ENCODE measurements at regions not wholly inside any gene's neighbourhood (a gene's known extent, or its start where the extent isn't known, plus 50 kb on each side); places are given as distances from the start of the nearest gene placed in this dataset.
A peak's percentile ranks its signal among the peaks of the same experiment; 100 is the strongest.

- Histone ChIP-seq H3K4me3 (ENCODE audit: low read depth, low read length) (no peak overlapping the region), H3K27me3 (ENCODE audit: insufficient read depth, low read depth, severe bottlenecking) (no peaks in the 10 kb centered on the region), H3K27ac (no peak overlapping the region), H3K36me3 (peaks cover 75% of the 10 kb centered on the region), H3K9me3 (ENCODE audit: severe bottlenecking) (no peaks in the 10 kb centered on the region)
- no peak for DNase-seq
- TF ChIP-seq CTCF (IDR thresholded peaks at IDR 0.05; ENCODE audit: low read depth, low read length) = no peak
Observed at GRCh38 chr12:124442772-124443445, 124.5 kb downstream of the NCOR2 start.

GRCh38 chr12:124442281-124442680 lies 125.1 kb downstream of the NCOR2 start:
- Histone ChIP-seq H3K9me3 (ENCODE audit: severe bottlenecking) (no peaks in the 10 kb centered on the region), H3K36me3 (peaks cover 70% of the 10 kb centered on the region), H3K27me3 (ENCODE audit: insufficient read depth, low read depth, severe bottlenecking) (no peaks in the 10 kb centered on the region), H3K27ac (no peak overlapping the region), H3K4me3 (ENCODE audit: low read depth, low read length) (no peak overlapping the region)
- no peak for TF ChIP-seq CTCF (IDR thresholded peaks at IDR 0.05; ENCODE audit: low read depth, low read length)
- no peak for DNase-seq

- no peak for TF ChIP-seq CTCF (IDR thresholded peaks at IDR 0.05; ENCODE audit: low read depth, low read length)
- no peak for DNase-seq
- Histone ChIP-seq H3K27me3 (ENCODE audit: insufficient read depth, low read depth, severe bottlenecking) (no peaks in the 10 kb centered on the region), H3K9me3 (ENCODE audit: severe bottlenecking) (no peaks in the 10 kb centered on the region), H3K27ac (no peak overlapping the region), H3K36me3 (peaks cover 68% of the 10 kb centered on the region), H3K4me3 (ENCODE audit: low read depth, low read length) (no peak overlapping the region)
Observed at GRCh38 chr12:124441443-124442194, 125.8 kb downstream of the NCOR2 start.

GRCh38 chr12:124440841-124441381 lies 126.5 kb downstream of the NCOR2 start:
- peaks cover 68% of the 10 kb centered on the region for H3K36me3 ChIP-seq
- no peak for DNase-seq
- no peaks in the 10 kb centered on the region for H3K27me3 ChIP-seq (ENCODE audit: insufficient read depth, low read depth, severe bottlenecking)
- H3K4me3 ChIP-seq (ENCODE audit: low read depth, low read length) = no peak overlapping the region
- no peaks in the 10 kb centered on the region for H3K9me3 ChIP-seq (ENCODE audit: severe bottlenecking)
- no peak for TF ChIP-seq CTCF (IDR thresholded peaks at IDR 0.05; ENCODE audit: low read depth, low read length)
- H3K27ac ChIP-seq = no peak overlapping the region

GRCh38 chr12:124440031-124440626 lies 127.3 kb downstream of the NCOR2 start:
- Histone ChIP-seq H3K36me3 (peaks cover 66% of the 10 kb centered on the region), H3K27me3 (ENCODE audit: insufficient read depth, low read depth, severe bottlenecking) (no peaks in the 10 kb centered on the region), H3K27ac (peak overlapping the region; percentile 29), H3K9me3 (ENCODE audit: severe bottlenecking) (no peaks in the 10 kb centered on the region), H3K4me3 (ENCODE audit: low read depth, low read length) (no peak overlapping the region)
- DNase-seq = no peak
- TF ChIP-seq CTCF (IDR thresholded peaks at IDR 0.05; ENCODE audit: low read depth, low read length) = no peak
